ENCODE measurements at regions not wholly inside any gene's neighbourhood (a gene's known extent, or its start where the extent isn't known, plus 50 kb on each side); places are given as distances from the start of the nearest gene placed in this dataset.
A peak's percentile ranks its signal among the peaks of the same experiment; 100 is the strongest.

GRCh38 chr3:69532547-69533224, 146.8 kb upstream of the FRMD4B start:
- Mint-ChIP-seq H3K4me3 (no peak overlapping the region), H3K27ac (no peak overlapping the region), H3K27me3 (ENCODE audit: low read depth) (peaks cover 6% of the 10 kb centered on the region), H3K36me3 (ENCODE audit: insufficient read depth in 2 of 2) (no peaks in the 10 kb centered on the region), H3K9me3 (no peaks in the 10 kb centered on the region), H3K4me1 (ENCODE audit: low read depth) (no peaks in the 10 kb centered on the region)
- ATAC-seq (replicated peaks in 1 of 2), result no peak
- DNase-seq, result no peak

- no peak overlapping the region for H3K4me3 Mint-ChIP-seq
- DNase-seq (no peak), ATAC-seq (replicated peaks in 1 of 2) (peak in 1 of 2 donors; percentile 29)
- peaks cover 6% of the 10 kb centered on the region for H3K27me3 Mint-ChIP-seq (ENCODE audit: low read depth)
- no peaks in the 10 kb centered on the region for H3K36me3 Mint-ChIP-seq (ENCODE audit: insufficient read depth in 2 of 2)
- no peaks in the 10 kb centered on the region for H3K9me3 Mint-ChIP-seq
- no peaks in the 10 kb centered on the region for H3K4me1 Mint-ChIP-seq (ENCODE audit: low read depth)
- H3K27ac Mint-ChIP-seq, result no peak overlapping the region
Measured at GRCh38 chr3:69531576-69532546, 146.0 kb upstream of the FRMD4B start.

GRCh38 chr3:69530554-69530953, 144.7 kb upstream of the FRMD4B start:
- Mint-ChIP-seq H3K4me1 (ENCODE audit: low read depth) (no peaks in the 10 kb centered on the region), H3K4me3 (no peak overlapping the region), H3K27ac (no peak overlapping the region), H3K9me3 (no peaks in the 10 kb centered on the region), H3K27me3 (ENCODE audit: low read depth) (peaks cover 6% of the 10 kb centered on the region), H3K36me3 (ENCODE audit: insufficient read depth in 2 of 2) (no peaks in the 10 kb centered on the region)
- no peak for ATAC-seq (replicated peaks in 1 of 2)
- DNase-seq, result no peak

- DNase-seq (no peak), ATAC-seq (replicated peaks in 1 of 2) (no peak)
- Mint-ChIP-seq H3K27ac (no peak overlapping the region), H3K36me3 (ENCODE audit: insufficient read depth in 2 of 2) (no peaks in the 10 kb centered on the region), H3K27me3 (ENCODE audit: low read depth) (no peaks in the 10 kb centered on the region), H3K9me3 (no peaks in the 10 kb centered on the region), H3K4me3 (no peak overlapping the region), H3K4me1 (ENCODE audit: low read depth) (no peaks in the 10 kb centered on the region)
Measured at GRCh38 chr3:69527498-69527897, 141.6 kb upstream of the FRMD4B start.

- peaks cover 0 to 4% of the 10 kb centered on the region in 2 donors for H3K9me3 Mint-ChIP-seq
- H3K36me3 Mint-ChIP-seq (ENCODE audit: insufficient read depth in 2 of 2), result no peaks in the 10 kb centered on the region
- ATAC-seq (replicated peaks in 1 of 2), result no peak
- H3K4me1 Mint-ChIP-seq (ENCODE audit: low read depth), result no peaks in the 10 kb centered on the region
- no peaks in the 10 kb centered on the region for H3K27me3 Mint-ChIP-seq (ENCODE audit: low read depth)
- H3K27ac Mint-ChIP-seq, result no peak overlapping the region
- no peak for DNase-seq
- no peak overlapping the region for H3K4me3 Mint-ChIP-seq
Measured at GRCh38 chr3:69524816-69525215, 138.9 kb upstream of the FRMD4B start.

- ATAC-seq (replicated peaks in 1 of 2), result no peak
- no peak overlapping the region for H3K4me3 Mint-ChIP-seq
- no peak overlapping the region for H3K27ac Mint-ChIP-seq
- no peak for DNase-seq
- no peaks in the 10 kb centered on the region for H3K27me3 Mint-ChIP-seq (ENCODE audit: low read depth)
- no peaks in the 10 kb centered on the region for H3K36me3 Mint-ChIP-seq (ENCODE audit: insufficient read depth in 2 of 2)
- H3K9me3 Mint-ChIP-seq, result peaks cover 0 to 4% of the 10 kb centered on the region in 2 donors
- H3K4me1 Mint-ChIP-seq (ENCODE audit: low read depth), result no peaks in the 10 kb centered on the region
Measured at GRCh38 chr3:69521286-69521685, 135.4 kb upstream of the FRMD4B start.

GRCh38 chr3:69511361-69511760, 125.5 kb upstream of the FRMD4B start:
- Mint-ChIP-seq H3K27me3 (ENCODE audit: low read depth) (peaks cover 12% of the 10 kb centered on the region), H3K9me3 (peaks cover 1 to 2% of the 10 kb centered on the region in 2 donors), H3K36me3 (ENCODE audit: insufficient read depth in 2 of 2) (no peaks in the 10 kb centered on the region), H3K4me3 (no peak overlapping the region), H3K4me1 (ENCODE audit: low read depth) (no peaks in the 10 kb centered on the region), H3K27ac (no peak overlapping the region)
- ATAC-seq (replicated peaks in 1 of 2) (no peak), DNase-seq (no peak)

GRCh38 chr3:69510481-69511030, 124.7 kb upstream of the FRMD4B start:
- Mint-ChIP-seq H3K4me3 (no peak overlapping the region), H3K27ac (no peak overlapping the region), H3K36me3 (ENCODE audit: insufficient read depth in 2 of 2) (no peaks in the 10 kb centered on the region), H3K27me3 (ENCODE audit: low read depth) (peaks cover 12% of the 10 kb centered on the region), H3K4me1 (ENCODE audit: low read depth) (no peaks in the 10 kb centered on the region), H3K9me3 (peaks cover 1 to 2% of the 10 kb centered on the region in 2 donors)
- ATAC-seq (replicated peaks in 1 of 2) (no peak), DNase-seq (no peak)

- Mint-ChIP-seq H3K9me3 (peaks cover 1 to 2% of the 10 kb centered on the region in 2 donors), H3K27me3 (ENCODE audit: low read depth) (peaks cover 12% of the 10 kb centered on the region), H3K36me3 (ENCODE audit: insufficient read depth in 2 of 2) (no peaks in the 10 kb centered on the region), H3K27ac (no peak overlapping the region), H3K4me3 (no peak overlapping the region), H3K4me1 (ENCODE audit: low read depth) (no peaks in the 10 kb centered on the region)
- DNase-seq (no peak), ATAC-seq (replicated peaks in 1 of 2) (no peak)
Measured at GRCh38 chr3:69509288-69509687, 123.4 kb upstream of the FRMD4B start.

GRCh38 chr3:69505770-69506407, 120.0 kb upstream of the FRMD4B start:
- Mint-ChIP-seq H3K27me3 (ENCODE audit: low read depth) (no peaks in the 10 kb centered on the region), H3K27ac (no peak overlapping the region), H3K36me3 (ENCODE audit: insufficient read depth in 2 of 2) (peaks cover 0 to 1% of the 10 kb centered on the region in 2 donors), H3K9me3 (peaks cover 0 to 2% of the 10 kb centered on the region in 2 donors), H3K4me1 (ENCODE audit: low read depth) (no peaks in the 10 kb centered on the region), H3K4me3 (no peak overlapping the region)
- DNase-seq (no peak), ATAC-seq (replicated peaks in 1 of 2) (no peak)

GRCh38 chr3:69504232-69504631, 118.3 kb upstream of the FRMD4B start:
- H3K27ac Mint-ChIP-seq, result no peak overlapping the region
- H3K36me3 Mint-ChIP-seq (ENCODE audit: insufficient read depth in 2 of 2), result peaks cover 0 to 1% of the 10 kb centered on the region in 2 donors
- DNase-seq, result no peak
- H3K9me3 Mint-ChIP-seq, result peaks cover 0 to 2% of the 10 kb centered on the region in 2 donors
- H3K4me3 Mint-ChIP-seq, result no peak overlapping the region
- no peak for ATAC-seq (replicated peaks in 1 of 2)
- H3K27me3 Mint-ChIP-seq (ENCODE audit: low read depth), result peaks cover 9% of the 10 kb centered on the region
- H3K4me1 Mint-ChIP-seq (ENCODE audit: low read depth), result no peaks in the 10 kb centered on the region

- H3K4me1 Mint-ChIP-seq (ENCODE audit: low read depth), result no peaks in the 10 kb centered on the region
- no peak overlapping the region for H3K4me3 Mint-ChIP-seq
- DNase-seq (no peak), ATAC-seq (replicated peaks in 1 of 2) (no peak)
- H3K27me3 Mint-ChIP-seq (ENCODE audit: low read depth), result peaks cover 10% of the 10 kb centered on the region
- H3K9me3 Mint-ChIP-seq, result peaks cover 2 to 3% of the 10 kb centered on the region in 2 donors
- no peak overlapping the region for H3K27ac Mint-ChIP-seq
- peaks cover 0 to 1% of the 10 kb centered on the region in 2 donors for H3K36me3 Mint-ChIP-seq (ENCODE audit: insufficient read depth in 2 of 2)
Measured at GRCh38 chr3:69500604-69501003, 114.7 kb upstream of the FRMD4B start.

Measured in activated T-cell treated with anti-CD3 and anti-CD28 coated beads, Interleukin-2, amount 50 U/mL, for 72 hours (primary cell).